GM12865 (cell line): ENCODE measurements at regions not wholly inside any gene's neighbourhood (a gene's known extent, or its start where the extent isn't known, plus 50 kb on each side); places are given as distances from the start of the nearest gene placed in this dataset.

Experiments used
- DNase-seq: peaks from one replicate; pipeline ENCODE4 v3.0.0; 2010; ENCODE audit warnings: low read depth
- H3K4me3 ChIP-seq: 2 replicates; pipeline ENCODE4 v1.5.1; 2011; ENCODE audit warnings: mild to moderate bottlenecking, low read depth, low read length, control low read depth
- CTCF ChIP-seq: IDR thresholded peaks from 2 replicates; pipeline ENCODE4 v1.5.1; 2011; ENCODE audit warnings: low read length, control low read depth, low read depth, inconsistent platforms; ENCODE audit not compliant: insufficient read depth; ENCODE audit errors: missing control alignments

DNA sequence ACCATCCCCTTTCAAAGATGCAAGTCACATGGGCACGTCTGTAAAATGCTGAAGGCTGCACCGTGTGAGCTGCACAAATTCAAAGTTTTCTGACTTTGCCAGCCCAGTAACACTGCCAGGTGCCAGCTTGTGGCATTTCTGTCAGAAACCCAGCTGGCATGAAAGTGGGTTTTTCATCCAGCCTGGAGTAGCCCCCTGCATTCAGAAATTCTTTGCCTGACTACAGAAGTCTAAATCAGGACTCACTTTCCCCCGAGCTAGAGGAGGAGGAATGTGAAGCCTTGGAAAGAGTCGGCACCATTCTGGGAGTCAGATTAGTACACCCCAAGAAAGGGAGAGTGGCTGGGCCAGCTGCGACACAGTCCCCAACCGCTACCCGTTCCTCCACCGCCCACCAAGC is 56.7 kb upstream of the EN2 start:
- no peak for TF ChIP-seq CTCF
- no peak for DNase-seq

GRCh38 chr7:155401884-155402283 is 56.0 kb upstream of the EN2 start:
- no peak for DNase-seq
- no peak overlapping the region for H3K4me3 ChIP-seq
- TF ChIP-seq CTCF: no peak

More for the DNA sequence above, 56.7 kb upstream of the EN2 start:
- no peak overlapping the region for H3K4me3 ChIP-seq

GRCh38 chr7:155402941-155403340 is 55.0 kb upstream of the EN2 start:
- TF ChIP-seq CTCF: no peak
- no peak for DNase-seq
- H3K4me3 ChIP-seq: no peak overlapping the region

GRCh38 chr7:155404976-155405375 is 53.0 kb upstream of the EN2 start:
- no peak overlapping the region for H3K4me3 ChIP-seq
- no peak for DNase-seq
- TF ChIP-seq CTCF: no peak

- TF ChIP-seq CTCF: no peak
- no peak overlapping the region for H3K4me3 ChIP-seq
- DNase-seq: no peak
These were observed 52.3 kb upstream of the EN2 start for GRCh38 chr7:155405399-155406318.

DNA sequence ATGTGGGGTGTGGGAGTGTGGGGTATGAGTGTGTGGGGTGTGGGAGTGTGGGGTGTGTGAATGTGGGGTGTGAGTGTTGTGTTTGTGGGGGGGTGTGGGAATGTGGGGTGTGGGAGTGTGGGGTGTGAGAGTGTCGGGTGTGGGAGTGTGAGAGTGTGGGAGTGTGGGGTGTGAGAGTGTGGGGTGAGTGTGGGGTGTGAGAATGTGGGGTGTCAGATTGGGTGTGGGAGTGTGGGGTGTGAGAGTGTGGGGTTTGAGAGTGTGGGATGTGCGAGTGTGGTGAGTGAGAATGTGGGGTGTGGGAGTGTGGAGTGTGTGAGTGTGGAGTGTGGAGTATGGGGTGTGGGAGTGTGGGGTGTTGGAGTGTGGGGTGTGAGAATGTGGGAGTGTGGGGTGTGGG is 50.1 kb upstream of the EN2 start:
- no peak for DNase-seq
- TF ChIP-seq CTCF: no peak
- no peak overlapping the region for H3K4me3 ChIP-seq
